Ovary (tissue), 7 donors: ENCODE measurements at regions not wholly inside any gene's neighbourhood (a gene's known extent, or its start where the extent isn't known, plus 50 kb on each side); places are given as distances from the start of the nearest gene placed in this dataset.

Experiments
- DNase-seq, 5 donors: peaks; one replicate each; pipeline ENCODE4 v3.0.0-alpha.2; 2019 to 2020
- H3K27ac ChIP-seq, 2 donors: fragments of 200-600 bp; one replicate each; pipeline versions ENCODE4 v1.5.1 to v1.8.0; 2019 to 2022
- H3K27me3 ChIP-seq: fragments of 200-600 bp; one replicate; pipeline ENCODE4 v1.8.0; 2022
- H3K36me3 ChIP-seq: fragments of 200-600 bp; sonication (generic); one replicate; pipeline ENCODE4 v1.5.1; 2019
- H3K4me1 ChIP-seq: one replicate; pipeline ENCODE4 v1.8.1; 2013; ENCODE audit warnings: mild to moderate bottlenecking, moderate library complexity; ENCODE audit not compliant: insufficient read depth
- H3K4me3 ChIP-seq: fragments of 200-600 bp; sonication (generic); one replicate; pipeline ENCODE4 v1.5.1; 2017
- H3K9me3 ChIP-seq, 2 donors: fragments of 200-600 bp in 1 of 2; sonication (generic) in 1 of 2; one replicate each; pipeline versions ENCODE4 v1.5.1 to v1.8.1; 2013 to 2019; ENCODE audit warnings: mild to moderate bottlenecking in 1 of 2, moderate library complexity in 1 of 2
- EP300 ChIP-seq: sonication (generic); formaldehyde crosslinking; IDR thresholded peaks from one replicate; pipeline ENCODE4 v1.6.1; 2017; ENCODE audit warnings: antibody characterized with exemption
- POLR2A ChIP-seq: fragments of 450-650 bp; IDR thresholded peaks from one replicate; pipeline ENCODE4 v1.6.1; 2017; ENCODE audit warnings: antibody characterized with exemption, mild to moderate bottlenecking, moderate library complexity
- WGBS, 3 donors: extraction: QIAGEN DNeasy Blood & Tissue Kit in 1 of 3; methylation state at CpG; one replicate each; pipeline versions ENCODE4 v1.1.5 to v1.1.7; 2013 to 2017; 5-methylcytosine and 5-hydroxymethylcytosine counted together
- intact Hi-C, 4 donors: fragments of 100-400 bp; cut with DNase I; formaldehyde crosslinking; loops; one replicate each; pipeline versions ENCODE4 v1.11.0 to v1.15.1; 2022 to 2023
- TF ChIP-seq, protein P1 (sequence below), 3 donors: fragments of 450-650 bp in 2 of 3; fragments of 200-600 bp in 1 of 3; IDR thresholded peaks; one replicate each; pipeline versions ENCODE4 v1.5.1 to v1.8.0; 2016 to 2022; ENCODE audit warnings: antibody characterized with exemption in 3 of 3, mild to moderate bottlenecking in 1 of 3
- donor health status: DM: no; HTN: no; CAD: no; lungs with moderate emphysema.
- donor health status: DM: no; HTN: no; CAD: no.
- donor health status: Bipolar disorder and iron deficiency.
- donor health status: DM: no; HTN: no; CAD: no.
- donor health status: DM: yes; HTN: yes; CAD: no.

DNA sequence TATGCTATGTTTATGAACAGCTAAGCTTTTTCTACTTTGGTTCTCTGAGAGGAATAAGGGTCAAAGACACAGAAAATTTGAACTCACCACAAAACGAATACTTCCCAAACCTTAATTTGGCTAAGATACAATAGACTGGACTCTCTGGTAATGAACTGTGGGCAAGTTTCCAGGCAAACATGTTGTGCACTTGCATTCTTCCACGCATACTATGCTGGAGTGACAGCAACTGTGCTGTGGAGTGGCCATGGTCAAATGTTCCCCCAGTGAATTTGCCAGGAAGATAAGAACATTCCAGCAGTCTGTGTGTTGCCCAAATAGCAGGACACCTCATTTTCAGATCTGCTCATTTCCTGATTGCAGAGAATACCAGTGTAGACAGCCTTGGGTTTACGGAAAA is 275.3 kb upstream of the IL12B start:
- no peak overlapping the region for H3K4me3 ChIP-seq
- H3K36me3 ChIP-seq = no peaks in the 10 kb centered on the region
- TF ChIP-seq, protein P1, sequence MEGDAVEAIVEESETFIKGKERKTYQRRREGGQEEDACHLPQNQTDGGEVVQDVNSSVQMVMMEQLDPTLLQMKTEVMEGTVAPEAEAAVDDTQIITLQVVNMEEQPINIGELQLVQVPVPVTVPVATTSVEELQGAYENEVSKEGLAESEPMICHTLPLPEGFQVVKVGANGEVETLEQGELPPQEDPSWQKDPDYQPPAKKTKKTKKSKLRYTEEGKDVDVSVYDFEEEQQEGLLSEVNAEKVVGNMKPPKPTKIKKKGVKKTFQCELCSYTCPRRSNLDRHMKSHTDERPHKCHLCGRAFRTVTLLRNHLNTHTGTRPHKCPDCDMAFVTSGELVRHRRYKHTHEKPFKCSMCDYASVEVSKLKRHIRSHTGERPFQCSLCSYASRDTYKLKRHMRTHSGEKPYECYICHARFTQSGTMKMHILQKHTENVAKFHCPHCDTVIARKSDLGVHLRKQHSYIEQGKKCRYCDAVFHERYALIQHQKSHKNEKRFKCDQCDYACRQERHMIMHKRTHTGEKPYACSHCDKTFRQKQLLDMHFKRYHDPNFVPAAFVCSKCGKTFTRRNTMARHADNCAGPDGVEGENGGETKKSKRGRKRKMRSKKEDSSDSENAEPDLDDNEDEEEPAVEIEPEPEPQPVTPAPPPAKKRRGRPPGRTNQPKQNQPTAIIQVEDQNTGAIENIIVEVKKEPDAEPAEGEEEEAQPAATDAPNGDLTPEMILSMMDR (IDR thresholded peaks at IDR 0.05) = no peak
- TF ChIP-seq EP300 (no peak), POLR2A (no peak)
- H3K9me3 ChIP-seq = no peaks in the 10 kb centered on the region
- peak in 3 of 5 donors; percentile 16 to 28 (median 24) for DNase-seq
- no peaks in the 10 kb centered on the region for H3K27me3 ChIP-seq
- intact Hi-C loops = no loop called here
- 11 to 23% (median 13%) methylated on average over 3 of the region's 3 CpGs for WGBS, 3 donors
- H3K27ac ChIP-seq = no peak overlapping the region
- H3K4me1 ChIP-seq = peaks cover 2% of the 10 kb centered on the region

DNA sequence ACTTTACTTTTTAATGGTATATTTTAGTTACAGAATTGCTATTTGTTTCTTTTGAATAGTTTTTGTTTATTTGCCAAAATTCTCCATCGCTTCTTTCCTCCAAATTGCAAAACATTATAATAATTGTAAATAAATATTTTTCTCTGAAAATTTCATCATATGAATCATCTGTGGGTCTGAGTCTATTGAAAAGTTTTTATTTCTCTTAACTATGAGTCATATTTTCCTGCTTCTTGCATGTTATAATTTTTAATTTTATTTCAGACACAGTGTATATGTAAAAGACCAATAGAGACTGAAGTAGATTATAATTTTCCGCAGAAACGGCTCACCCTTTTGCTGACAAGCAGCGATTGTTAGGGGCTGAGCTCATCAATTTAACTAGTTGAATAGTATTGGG is 279.1 kb upstream of the IL12B start:
- no peak overlapping the region for H3K27ac ChIP-seq
- peaks cover 2% of the 10 kb centered on the region for H3K4me1 ChIP-seq
- 79 to 90% (median 86%) methylated on average over 4 of the region's 4 CpGs for WGBS, 3 donors
- no peak for TF ChIP-seq EP300
- no peak for TF ChIP-seq POLR2A
- TF ChIP-seq, protein P1 (IDR thresholded peaks at IDR 0.05) = no peak
- no peak for DNase-seq
- H3K9me3 ChIP-seq = no peaks in the 10 kb centered on the region
- H3K36me3 ChIP-seq = no peaks in the 10 kb centered on the region
- intact Hi-C loops = no loop called here
- H3K27me3 ChIP-seq = no peaks in the 10 kb centered on the region
- H3K4me3 ChIP-seq = no peak overlapping the region

DNA sequence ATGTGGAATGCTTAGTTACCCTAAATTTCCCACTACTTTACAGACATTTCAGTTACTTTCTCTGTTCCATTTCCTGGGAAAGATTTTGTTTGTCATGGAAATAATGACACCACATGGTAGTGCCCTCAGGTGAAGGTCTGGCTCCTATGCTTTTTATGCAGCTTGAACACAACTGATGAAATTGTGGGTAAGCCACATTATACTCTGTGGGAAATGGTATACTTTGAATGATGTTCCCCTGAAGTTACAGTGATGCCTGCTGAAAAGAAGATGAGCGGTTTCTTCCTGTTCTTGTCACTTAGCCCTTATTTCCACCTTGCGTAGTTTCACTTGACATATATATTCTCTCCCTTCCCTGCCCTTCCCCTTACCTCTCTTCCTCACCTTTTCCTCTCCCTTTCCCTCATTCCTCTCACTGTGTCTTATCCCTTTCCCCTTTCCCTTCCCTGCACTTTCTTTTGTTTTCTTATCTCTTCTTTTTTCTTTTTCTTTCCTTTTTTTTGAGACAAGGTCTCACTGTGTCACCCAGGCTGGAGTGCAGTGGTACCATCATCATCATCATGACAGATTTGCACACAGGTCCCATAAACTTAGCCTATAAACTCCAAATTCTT is 280.8 kb upstream of the IL12B start:
- WGBS, 3 donors = 94 to 96% (median 95%) methylated on average over 2 of the region's 2 CpGs
- intact Hi-C loops = loop anchor here in 1 of 4 donors (10.0 kb wide), 1 partner anchor 304 kb away; the partner anchor contains the start of gene ADRA1B
- TF ChIP-seq, protein P1 (IDR thresholded peaks at IDR 0.05) = no peak
- TF ChIP-seq EP300 (no peak), POLR2A (no peak)
- H3K4me1 ChIP-seq = no peaks in the 10 kb centered on the region
- H3K36me3 ChIP-seq = no peaks in the 10 kb centered on the region
- no peak overlapping the region for H3K4me3 ChIP-seq
- H3K27ac ChIP-seq = no peak overlapping the region
- H3K27me3 ChIP-seq = no peaks in the 10 kb centered on the region
- DNase-seq = no peak
- no peaks in the 10 kb centered on the region for H3K9me3 ChIP-seq

DNA sequence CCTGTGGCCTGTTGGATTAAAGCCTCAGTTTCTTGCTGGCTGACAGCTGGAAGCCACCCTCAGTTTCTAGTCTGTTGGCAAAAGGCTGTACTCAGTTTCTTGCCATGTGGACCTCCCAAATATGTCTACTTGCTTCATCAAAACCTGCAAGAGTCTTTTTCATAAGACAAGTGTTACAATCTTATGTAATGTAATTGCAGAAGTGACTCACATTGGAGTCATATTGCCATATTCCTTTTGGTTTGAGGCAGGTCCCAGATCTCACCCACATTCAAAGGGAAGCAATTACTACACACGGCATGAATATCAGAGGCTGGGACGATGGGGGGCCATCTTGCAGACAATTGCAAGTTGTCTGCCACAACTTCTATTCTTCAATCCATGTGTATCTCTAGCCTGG is 286.7 kb upstream of the IL12B start:
- Histone ChIP-seq H3K4me1 (no peaks in the 10 kb centered on the region), H3K27me3 (no peaks in the 10 kb centered on the region), H3K36me3 (no peaks in the 10 kb centered on the region), H3K27ac (no peak overlapping the region), H3K9me3 (no peaks in the 10 kb centered on the region), H3K4me3 (no peak overlapping the region)
- TF ChIP-seq, protein P1 (IDR thresholded peaks at IDR 0.05) = no peak
- TF ChIP-seq EP300 (no peak), POLR2A (no peak)
- intact Hi-C loops = loop anchor here in 2 of 4 donors (2.0 to 10.0 kb wide), 2 partner anchors 40 to 298 kb away; partner anchors contain the start of gene ADRA1B (in 1 of the 2)
- DNase-seq = no peak
- WGBS, 3 donors = 37 to 55% (median 40%) methylated on average over 2 of the region's 2 CpGs
